NCI-H1930 (cell line): ENCODE measurements at regions not wholly inside any gene's neighbourhood (a gene's known extent, or its start where the extent isn't known, plus 50 kb on each side); places are given as distances from the start of the nearest gene placed in this dataset.
"Not testable (repeated sequence)": the region's sequence is repeated elsewhere in the genome, so short reads cannot be mapped to it uniquely, and the experiment has no call there.

Experiments used
- DNase-seq, 2 experiments: peaks; one replicate each; lab custom pipeline; 2025; lab: John Stamatoyannopoulos, UW

GRCh38 chr11:19627566-19627965 is 85.1 kb upstream of the NAV2 start:
- DNase-seq: no peak

- no peak for DNase-seq
These were observed 87.2 kb upstream of the NAV2 start for GRCh38 chr11:19625438-19625837.

GRCh38 chr11:19617696-19618523 is 94.7 kb upstream of the NAV2 start:
- no peak for DNase-seq

- DNase-seq: no peak
These were observed 97.1 kb upstream of the NAV2 start for GRCh38 chr11:19615341-19616183.

GRCh38 chr11:19614370-19614940 is 98.2 kb upstream of the NAV2 start:
- no peak for DNase-seq

- DNase-seq: not testable (repeated sequence)
These were observed 100.6 kb upstream of the NAV2 start for GRCh38 chr11:19612025-19612424.

- DNase-seq: no peak
These were observed 104.8 kb upstream of the NAV2 start for GRCh38 chr11:19607656-19608360.

GRCh38 chr11:19606856-19607655 is 105.6 kb upstream of the NAV2 start:
- DNase-seq: no peak

- no peak for DNase-seq
These were observed 106.9 kb upstream of the NAV2 start for GRCh38 chr11:19605520-19606371.

GRCh38 chr11:19604679-19605375 is 107.8 kb upstream of the NAV2 start:
- DNase-seq: no peak

- DNase-seq: no peak
These were observed 108.9 kb upstream of the NAV2 start for GRCh38 chr11:19603771-19604170.

GRCh38 chr11:19602891-19603290 is 109.7 kb upstream of the NAV2 start:
- no peak for DNase-seq

GRCh38 chr11:19602406-19602805 is 110.2 kb upstream of the NAV2 start:
- no peak for DNase-seq

GRCh38 chr11:19601235-19601634 is 111.4 kb upstream of the NAV2 start:
- DNase-seq: no peak

- no peak for DNase-seq
These were observed 113.0 kb upstream of the NAV2 start for GRCh38 chr11:19599681-19600080.

GRCh38 chr11:19598876-19599486 is 113.7 kb upstream of the NAV2 start:
- no peak for DNase-seq

- DNase-seq: no peak
These were observed 114.2 kb upstream of the NAV2 start for GRCh38 chr11:19598456-19598855.

GRCh38 chr11:19597876-19598275 is 114.8 kb upstream of the NAV2 start:
- DNase-seq: no peak

GRCh38 chr11:19597206-19597605 is 115.4 kb upstream of the NAV2 start:
- DNase-seq: no peak
